ENCODE measurements at regions not wholly inside any gene's neighbourhood (a gene's known extent, or its start where the extent isn't known, plus 50 kb on each side); places are given as distances from the start of the nearest gene placed in this dataset.

- TF ChIP-seq EZH2phosphoT487 (IDR thresholded peaks at IDR 0.05; ENCODE audit: borderline replicate concordance, low read length) (no peak), EZH2 (IDR thresholded peaks at IDR 0.05; ENCODE audit: low read length, unreplicated experiment) (no peak), CTCF (conservative IDR thresholded peaks at IDR 0.05; ENCODE audit: low read depth, low read length) (no peak)
- Histone ChIP-seq H3K9ac (ENCODE audit: low read length) (no peak overlapping the region), H4K20me1 (ENCODE audit: low read length) (no peaks in the 10 kb centered on the region), H3K36me3 (ENCODE audit: low read depth, low read length) (no peaks in the 10 kb centered on the region), H3K4me3 (ENCODE audit: low read length) (no peak overlapping the region), H3K9me2 (replicated peaks; ENCODE audit: low read length) (no peaks in the 10 kb centered on the region), H3F3A (ENCODE audit: low read length, unreplicated experiment) (no peaks in the 10 kb centered on the region), H3K79me2 (ENCODE audit: low read length) (no peaks in the 10 kb centered on the region), H3K27ac (ENCODE audit: low read length) (peak overlapping the region; percentile 18; the same call in 1 of the 2 replicates), H3K4me1 (ENCODE audit: insufficient read depth, low read length) (peaks cover 31% of the 10 kb centered on the region), H3K9me3 (ENCODE audit: low read length) (no peaks in the 10 kb centered on the region), H3K4me2 (ENCODE audit: low read length) (no peak overlapping the region), H3K27me3 (ENCODE audit: low read length) (no peaks in the 10 kb centered on the region), H2AFZ (ENCODE audit: low read length) (no peak overlapping the region)
- ChIA-PET POLR2A (ENCODE audit: unreplicated experiment) (no interaction called here), CTCF (no interaction called here)
- intact Hi-C loops (cut with micrococcal nuclease) = loop anchor here (2.0 kb wide), 1 partner anchor 16 kb away; no protein-coding TSS in a partner anchor
- ATAC-seq (no peak), DNase-seq (no peak)
- BruUV-seq (replicated peaks) = no TSS peak
Measured at GRCh38 chr4:174406383-174406782, 115.9 kb downstream of the HPGD start.

- Histone ChIP-seq H4K20me1 (ENCODE audit: low read length) (no peaks in the 10 kb centered on the region), H3K9ac (ENCODE audit: low read length) (no peak overlapping the region), H3F3A (ENCODE audit: low read length, unreplicated experiment) (no peaks in the 10 kb centered on the region), H3K9me2 (replicated peaks; ENCODE audit: low read length) (no peaks in the 10 kb centered on the region), H3K4me2 (ENCODE audit: low read length) (no peak overlapping the region), H3K27me3 (ENCODE audit: low read length) (no peaks in the 10 kb centered on the region), H2AFZ (ENCODE audit: low read length) (no peak overlapping the region), H3K4me1 (ENCODE audit: insufficient read depth, low read length) (peaks cover 31% of the 10 kb centered on the region), H3K4me3 (ENCODE audit: low read length) (no peak overlapping the region), H3K27ac (ENCODE audit: low read length) (peak overlapping the region; percentile 58), H3K36me3 (ENCODE audit: low read depth, low read length) (no peaks in the 10 kb centered on the region), H3K79me2 (ENCODE audit: low read length) (no peaks in the 10 kb centered on the region), H3K9me3 (ENCODE audit: low read length) (no peaks in the 10 kb centered on the region)
- POLR2A ChIA-PET (ENCODE audit: unreplicated experiment) = no interaction called here
- TF ChIP-seq CTCF (conservative IDR thresholded peaks at IDR 0.05; ENCODE audit: low read depth, low read length) = no peak
- TF ChIP-seq EZH2phosphoT487 (IDR thresholded peaks at IDR 0.05; ENCODE audit: borderline replicate concordance, low read length) = no peak
- no peak for TF ChIP-seq EZH2 (IDR thresholded peaks at IDR 0.05; ENCODE audit: low read length, unreplicated experiment)
- intact Hi-C loops (cut with micrococcal nuclease) = loop anchor here (2.0 kb wide), 2 partner anchors 17 to 31 kb away; no protein-coding TSS in a partner anchor
- peak; percentile 75 for ATAC-seq
- peak; percentile 54 for DNase-seq
- BruUV-seq (replicated peaks) = no TSS peak
- CTCF ChIA-PET = no interaction called here
Measured at GRCh38 chr4:174405923-174406322, 116.4 kb downstream of the HPGD start.

- Histone ChIP-seq H3K36me3 (ENCODE audit: low read depth, low read length) (no peaks in the 10 kb centered on the region), H3F3A (ENCODE audit: low read length, unreplicated experiment) (no peaks in the 10 kb centered on the region), H3K4me3 (ENCODE audit: low read length) (no peak overlapping the region), H2AFZ (ENCODE audit: low read length) (no peak overlapping the region), H3K9me2 (replicated peaks; ENCODE audit: low read length) (no peaks in the 10 kb centered on the region), H3K79me2 (ENCODE audit: low read length) (no peaks in the 10 kb centered on the region), H3K9ac (ENCODE audit: low read length) (no peak overlapping the region), H3K27ac (ENCODE audit: low read length) (no peak overlapping the region), H3K9me3 (ENCODE audit: low read length) (no peaks in the 10 kb centered on the region), H3K27me3 (ENCODE audit: low read length) (no peaks in the 10 kb centered on the region), H4K20me1 (ENCODE audit: low read length) (no peaks in the 10 kb centered on the region), H3K4me2 (ENCODE audit: low read length) (no peak overlapping the region), H3K4me1 (ENCODE audit: insufficient read depth, low read length) (peaks cover 31% of the 10 kb centered on the region)
- DNase-seq (no peak), ATAC-seq (no peak)
- POLR2A ChIA-PET (ENCODE audit: unreplicated experiment) = no interaction called here
- CTCF ChIA-PET = no interaction called here
- intact Hi-C loops (cut with micrococcal nuclease) = loop anchor here (2.0 to 5.0 kb wide), 2 partner anchors 32 to 37 kb away; no protein-coding TSS in a partner anchor
- no TSS peak for BruUV-seq (replicated peaks)
- no peak for TF ChIP-seq EZH2 (IDR thresholded peaks at IDR 0.05; ENCODE audit: low read length, unreplicated experiment)
- no peak for TF ChIP-seq CTCF (conservative IDR thresholded peaks at IDR 0.05; ENCODE audit: low read depth, low read length)
- no peak for TF ChIP-seq EZH2phosphoT487 (IDR thresholded peaks at IDR 0.05; ENCODE audit: borderline replicate concordance, low read length)
Measured at GRCh38 chr4:174404677-174405076, 117.6 kb downstream of the HPGD start.

All from PC-3 (cell line).